ENCODE measurements at regions not wholly inside any gene's neighbourhood (a gene's known extent, or its start where the extent isn't known, plus 50 kb on each side); places are given as distances from the start of the nearest gene placed in this dataset.

GRCh38 chr10:33396938-33397337 is 62.5 kb upstream of the NRP1 start:
- no peak for DNase-seq

- no peak for DNase-seq
Measured at GRCh38 chr10:33396279-33396678, 61.8 kb upstream of the NRP1 start.

GRCh38 chr10:33395201-33395600 is 60.7 kb upstream of the NRP1 start:
- DNase-seq: no peak

- DNase-seq: no peak
Measured at GRCh38 chr10:33392706-33393105, 58.2 kb upstream of the NRP1 start.

GRCh38 chr10:33391611-33392465 is 57.4 kb upstream of the NRP1 start:
- DNase-seq: no peak

- DNase-seq: no peak
Measured at GRCh38 chr10:33390046-33390445, 55.6 kb upstream of the NRP1 start.

- no peak for DNase-seq
Measured at GRCh38 chr10:33388785-33389184, 54.3 kb upstream of the NRP1 start.

- DNase-seq: no peak
Measured at GRCh38 chr10:33388382-33388781, 53.9 kb upstream of the NRP1 start.

- no peak for DNase-seq
Measured at GRCh38 chr10:33387720-33388119, 53.3 kb upstream of the NRP1 start.

GRCh38 chr10:33386926-33387325 is 52.5 kb upstream of the NRP1 start:
- DNase-seq: no peak

GRCh38 chr10:33385686-33386085 is 51.2 kb upstream of the NRP1 start:
- no peak for DNase-seq

GRCh38 chr10:33385015-33385414 is 50.5 kb upstream of the NRP1 start:
- no peak for DNase-seq

Data from dermis blood vessel endothelial cell (primary cell).